Erythroblast (primary cell): ENCODE measurements at regions not wholly inside any gene's neighbourhood (a gene's known extent, or its start where the extent isn't known, plus 50 kb on each side); places are given as distances from the start of the nearest gene placed in this dataset.

Experiments
- GATA1 ChIP-seq: IDR thresholded peaks from 2 replicates; pipeline ENCODE4 v1.6.1; 2011; ENCODE audit warnings: low read depth, mild to moderate bottlenecking, control low read depth, low read length, moderate library complexity
- POLR2A ChIP-seq: IDR thresholded peaks from 2 replicates; pipeline ENCODE4 v1.6.1; 2011; ENCODE audit warnings: mild to moderate bottlenecking, low read length

- no peak for TF ChIP-seq POLR2A
- no peak for TF ChIP-seq GATA1
These were observed 143.8 kb upstream of the MYL2 start for GRCh38 chr12:111064154-111064553.
